ENCODE measurements at regions not wholly inside any gene's neighbourhood (a gene's known extent, or its start where the extent isn't known, plus 50 kb on each side); places are given as distances from the start of the nearest gene placed in this dataset.
"Not testable (repeated sequence)": the region's sequence is repeated elsewhere in the genome, so short reads cannot be mapped to it uniquely, and the experiment has no call there.

GRCh38 chr1:232859216-232859615 is 54.0 kb downstream of the MAP10 start:
- FAIRE-seq: no peak

GRCh38 chr1:232861107-232861506 is 55.9 kb downstream of the MAP10 start:
- FAIRE-seq (peak; percentile 69), DNase-seq (ENCODE audit: insufficient read length, low spot score) (no peak)

More at GRCh38 chr1:232859216-232859615, 54.0 kb downstream of the MAP10 start:
- DNase-seq (ENCODE audit: insufficient read length, low spot score): no peak

GRCh38 chr1:232863544-232864275 is 58.5 kb downstream of the MAP10 start:
- DNase-seq (ENCODE audit: insufficient read length, low spot score): no peak
- no peak for FAIRE-seq

- DNase-seq (ENCODE audit: insufficient read length, low spot score) (no peak), FAIRE-seq (no peak)
These were observed 60.1 kb downstream of the MAP10 start for GRCh38 chr1:232865102-232865931.

- DNase-seq (ENCODE audit: insufficient read length, low spot score) (peak; percentile 83), FAIRE-seq (peak; percentile 94)
These were observed 63.7 kb downstream of the MAP10 start for GRCh38 chr1:232868793-232869491.

GRCh38 chr1:232871291-232871969 is 66.2 kb downstream of the MAP10 start:
- FAIRE-seq; DNase-seq (ENCODE audit: insufficient read length, low spot score): not testable (repeated sequence)

GRCh38 chr1:232872284-232872683 is 67.1 kb downstream of the MAP10 start:
- DNase-seq (ENCODE audit: insufficient read length, low spot score) (no peak), FAIRE-seq (peak; percentile 16)

- FAIRE-seq (no peak), DNase-seq (ENCODE audit: insufficient read length, low spot score) (no peak)
These were observed 67.5 kb downstream of the MAP10 start for GRCh38 chr1:232872738-232873137.

GRCh38 chr1:232873412-232873811 is 68.2 kb downstream of the MAP10 start:
- DNase-seq (ENCODE audit: insufficient read length, low spot score): no peak
- FAIRE-seq: peak; percentile 16

GRCh38 chr1:232873931-232874330 is 68.7 kb downstream of the MAP10 start:
- DNase-seq (ENCODE audit: insufficient read length, low spot score): no peak
- FAIRE-seq: no peak

- FAIRE-seq: no peak
These were observed 70.3 kb downstream of the MAP10 start for GRCh38 chr1:232875536-232875935.

GRCh38 chr1:232876506-232877364 is 71.5 kb downstream of the MAP10 start:
- FAIRE-seq (no peak), DNase-seq (ENCODE audit: insufficient read length, low spot score) (no peak)

More at GRCh38 chr1:232875536-232875935, 70.3 kb downstream of the MAP10 start:
- DNase-seq (ENCODE audit: insufficient read length, low spot score): no peak

- no peak for DNase-seq (ENCODE audit: insufficient read length, low spot score)
These were observed 72.3 kb downstream of the MAP10 start for GRCh38 chr1:232877365-232878028.

GRCh38 chr1:232878086-232878485 is 72.3 kb upstream of the NTPCR start:
- no peak for FAIRE-seq

More at GRCh38 chr1:232877365-232878028, 72.3 kb downstream of the MAP10 start:
- no peak for FAIRE-seq

GRCh38 chr1:232880354-232880753 is 70.1 kb upstream of the NTPCR start:
- FAIRE-seq (no peak), DNase-seq (ENCODE audit: insufficient read length, low spot score) (peak; percentile 25)

More at GRCh38 chr1:232878086-232878485, 72.3 kb upstream of the NTPCR start:
- DNase-seq (ENCODE audit: insufficient read length, low spot score): no peak

- no peak for DNase-seq (ENCODE audit: insufficient read length, low spot score)
- no peak for FAIRE-seq
These were observed 66.3 kb upstream of the NTPCR start for GRCh38 chr1:232883992-232884661.

GRCh38 chr1:232886271-232886670 is 64.1 kb upstream of the NTPCR start:
- no peak for DNase-seq (ENCODE audit: insufficient read length, low spot score)
- FAIRE-seq: no peak

GRCh38 chr1:232890340-232890943 is 60.0 kb upstream of the NTPCR start:
- FAIRE-seq: no peak

More at GRCh38 chr1:232890340-232890943, 60.0 kb upstream of the NTPCR start:
- DNase-seq (ENCODE audit: insufficient read length, low spot score): no peak

Data from HTR-8/SVneo (cell line).